ENCODE measurements at regions not wholly inside any gene's neighbourhood (a gene's known extent, or its start where the extent isn't known, plus 50 kb on each side); places are given as distances from the start of the nearest gene placed in this dataset.

- no peaks in the 10 kb centered on the region for H3K79me2 ChIP-seq (ENCODE audit: insufficient read depth)
- no peak for DNase-seq
- H2AFZ ChIP-seq (ENCODE audit: low read depth), result no peak overlapping the region
- CTCF ChIA-PET, result interaction anchor here (0.6 to 1.4 kb wide), 4 partner anchors 170 to 1108 kb away, joined by 3 to 7 read pairs (median 4); no protein-coding TSS in a partner anchor
- POLR2A ChIA-PET, result no interaction called here
- no peak overlapping the region for H3K4me3 ChIP-seq (ENCODE audit: low read depth in 2 of 2, low read length in 1 of 2)
- H3F3A ChIP-seq (replicated peaks; ENCODE audit: insufficient read depth), result no peaks in the 10 kb centered on the region
- no peaks in the 10 kb centered on the region for H3K9me3 ChIP-seq
- peak overlapping the region; percentile 13 to 85; a peak in 3 of 4 replicates for H3K27ac ChIP-seq (ENCODE audit: low read depth in 2 of 2, low read length in 1 of 2)
- no peaks in the 10 kb centered on the region for H3K36me3 ChIP-seq (replicated peaks in 1 of 2; ENCODE audit: control insufficient read depth in 1 of 2, insufficient read depth in 2 of 2, low read length in 1 of 2)
- 85% methylated on average over 2 of the region's 2 CpGs for WGBS (ENCODE audit: low lambda C conversion rate)
- no peak overlapping the region for H3K4me2 ChIP-seq
- no peak for TF ChIP-seq IRF3 (IDR thresholded peaks at IDR 0.05; ENCODE audit: low read depth, low read length)
- no peak for TF ChIP-seq GABPA (IDR thresholded peaks at IDR 0.05; ENCODE audit: low read depth)
- no peak for TF ChIP-seq NFIC (IDR thresholded peaks at IDR 0.05; ENCODE audit: borderline replicate concordance)
- TF ChIP-seq JUND (IDR thresholded peaks at IDR 0.05), result no peak
- no peak for TF ChIP-seq SMC3 (IDR thresholded peaks at IDR 0.05; ENCODE audit: low read depth, low read length)
- TF ChIP-seq FOXM1 (IDR thresholded peaks at IDR 0.05; ENCODE audit: low read depth), result no peak
- no peaks in the 10 kb centered on the region for H3K27me3 ChIP-seq (ENCODE audit: insufficient read depth)
- no peaks in the 10 kb centered on the region for H3K9me2 ChIP-seq
- H4K20me1 ChIP-seq (ENCODE audit: insufficient read depth), result no peaks in the 10 kb centered on the region
- H3K4me1 ChIP-seq (ENCODE audit: control insufficient read depth in 1 of 2, insufficient read depth in 2 of 2, low read depth in 1 of 2, low read length in 1 of 2), result peaks cover 0 to 30% of the 10 kb centered on the region in 2 experiments; a peak in 3 of 4 replicates
- H3K9ac ChIP-seq, result no peak overlapping the region
These were observed 88.1 kb upstream of the PTPRR start for GRCh38 chr12:71008616-71009015.

- POLR2A ChIA-PET, result no interaction called here
- Histone ChIP-seq H3K9ac (no peak overlapping the region), H3K4me2 (no peak overlapping the region), H3K4me1 (ENCODE audit: control insufficient read depth in 1 of 2, insufficient read depth in 2 of 2, low read depth in 1 of 2, low read length in 1 of 2) (peaks cover 0 to 30% of the 10 kb centered on the region in 2 experiments; a peak in 3 of 4 replicates), H3K4me3 (ENCODE audit: low read depth in 2 of 2, low read length in 1 of 2) (no peak overlapping the region), H3K9me2 (no peaks in the 10 kb centered on the region), H3K9me3 (no peaks in the 10 kb centered on the region), H3K27me3 (ENCODE audit: insufficient read depth) (no peaks in the 10 kb centered on the region), H3K27ac (ENCODE audit: low read depth in 2 of 2, low read length in 1 of 2) (peak overlapping the region; percentile 28 to 85; a peak in 3 of 4 replicates), H3F3A (replicated peaks; ENCODE audit: insufficient read depth) (no peaks in the 10 kb centered on the region), H2AFZ (ENCODE audit: low read depth) (no peak overlapping the region), H4K20me1 (ENCODE audit: insufficient read depth) (no peaks in the 10 kb centered on the region), H3K36me3 (replicated peaks in 1 of 2; ENCODE audit: control insufficient read depth in 1 of 2, insufficient read depth in 2 of 2, low read length in 1 of 2) (no peaks in the 10 kb centered on the region), H3K79me2 (ENCODE audit: insufficient read depth) (no peaks in the 10 kb centered on the region)
- DNase-seq, result no peak
- TF ChIP-seq RFX5 (IDR thresholded peaks at IDR 0.05; ENCODE audit: low read length) (no peak), ELF1 (IDR thresholded peaks at IDR 0.05) (no peak)
- CTCF ChIA-PET, result interaction anchor here (0.6 to 1.4 kb wide), 3 partner anchors 171 to 581 kb away, joined by 3 to 7 read pairs (median 3); no protein-coding TSS in a partner anchor
- 61% methylated on average over 2 of the region's 2 CpGs for WGBS (ENCODE audit: low lambda C conversion rate)
These were observed 87.4 kb upstream of the PTPRR start for GRCh38 chr12:71007781-71008404.

GRCh38 chr12:71007020-71007419, 86.5 kb upstream of the PTPRR start:
- no peaks in the 10 kb centered on the region for H3K27me3 ChIP-seq (ENCODE audit: insufficient read depth)
- CTCF ChIA-PET, result interaction anchor here (1.7 kb wide), 1 partner anchor 273 kb away, joined by 6 read pairs; no protein-coding TSS in a partner anchor
- peak overlapping the region in 1 of 2 experiments; percentile 85; a peak in 3 of 4 replicates for H3K27ac ChIP-seq (ENCODE audit: low read depth in 2 of 2, low read length in 1 of 2)
- peaks cover 0 to 30% of the 10 kb centered on the region in 2 experiments; a peak in 3 of 4 replicates for H3K4me1 ChIP-seq (ENCODE audit: control insufficient read depth in 1 of 2, insufficient read depth in 2 of 2, low read depth in 1 of 2, low read length in 1 of 2)
- no peaks in the 10 kb centered on the region for H3K9me2 ChIP-seq
- no peak overlapping the region for H3K4me3 ChIP-seq (ENCODE audit: low read depth in 2 of 2, low read length in 1 of 2)
- H2AFZ ChIP-seq (ENCODE audit: low read depth), result no peak overlapping the region
- H3F3A ChIP-seq (replicated peaks; ENCODE audit: insufficient read depth), result no peaks in the 10 kb centered on the region
- H3K9me3 ChIP-seq, result no peaks in the 10 kb centered on the region
- H3K4me2 ChIP-seq, result no peak overlapping the region
- WGBS (ENCODE audit: low lambda C conversion rate), result 44% methylated on average over 3 of the region's 3 CpGs
- no peaks in the 10 kb centered on the region for H4K20me1 ChIP-seq (ENCODE audit: insufficient read depth)
- no peak overlapping the region for H3K9ac ChIP-seq
- no peaks in the 10 kb centered on the region for H3K79me2 ChIP-seq (ENCODE audit: insufficient read depth)
- peak; percentile 38 for DNase-seq
- H3K36me3 ChIP-seq (replicated peaks in 1 of 2; ENCODE audit: control insufficient read depth in 1 of 2, insufficient read depth in 2 of 2, low read length in 1 of 2), result no peaks in the 10 kb centered on the region
- POLR2A ChIA-PET, result interaction anchor here (0.6 kb wide), 2 partner anchors 163 to 204 kb away, joined by 3 read pairs; no protein-coding TSS in a partner anchor
- no peak for TF ChIP-seq FOSL2 (IDR thresholded peaks at IDR 0.05; ENCODE audit: borderline replicate concordance, low read depth)
- peak; percentile 74; the same call in 1 of the 2 replicates for TF ChIP-seq TEAD4 (IDR thresholded peaks at IDR 0.05; ENCODE audit: borderline replicate concordance, insufficient read depth)
- peak; percentile 18; the same call in 1 of the 2 replicates for TF ChIP-seq PBX3 (IDR thresholded peaks at IDR 0.05)
- no peak; the same call in 1 of the 2 replicates for TF ChIP-seq MXI1 (IDR thresholded peaks at IDR 0.05; ENCODE audit: low read depth, low read length)
- peak; percentile 31; the same call in 1 of the 2 replicates for TF ChIP-seq POLR2AphosphoS5 (IDR thresholded peaks at IDR 0.05; ENCODE audit: low read depth, low read length)
- TF ChIP-seq USF2 (IDR thresholded peaks at IDR 0.05; ENCODE audit: borderline replicate concordance, low read depth, low read length), result no peak
- TF ChIP-seq TCF12 (IDR thresholded peaks at IDR 0.05), result peak; percentile 69
- TF ChIP-seq CTCF (IDR thresholded peaks at IDR 0.05), result no peak
- peak; percentile 95 for TF ChIP-seq RCOR1 (IDR thresholded peaks at IDR 0.05; ENCODE audit: low read length)
- TF ChIP-seq RXRA (IDR thresholded peaks at IDR 0.05; ENCODE audit: borderline replicate concordance, low read depth), result no peak
